HG03280 (cell line): ENCODE measurements at regions not wholly inside any gene's neighbourhood (a gene's known extent, or its start where the extent isn't known, plus 50 kb on each side); places are given as distances from the start of the nearest gene placed in this dataset.

ENCODE experiments used
- ATAC-seq: cut with Tn5 transposase; IDR thresholded peaks from one replicate; pipeline ENCODE4 v1.9.1; 2021; ENCODE audit warnings: mild to moderate bottlenecking, moderate library complexity; ENCODE audit not compliant: unreplicated experiment

GRCh38 chrY:19167319-19168201, 394.0 kb upstream of the HSFY2 start:
- ATAC-seq = no peak

- no peak for ATAC-seq
Observed at GRCh38 chrY:19148783-19149182, 375.2 kb upstream of the HSFY2 start.

GRCh38 chrY:19146296-19146695, 372.8 kb upstream of the HSFY2 start:
- no peak for ATAC-seq

GRCh38 chrY:19142093-19142492, 368.6 kb upstream of the HSFY2 start:
- ATAC-seq = no peak

GRCh38 chrY:19140285-19140920, 366.9 kb upstream of the HSFY2 start:
- ATAC-seq = no peak

GRCh38 chrY:19134426-19134825, 360.9 kb upstream of the HSFY2 start:
- ATAC-seq = no peak

GRCh38 chrY:19130569-19131358, 357.2 kb upstream of the HSFY2 start:
- no peak for ATAC-seq

GRCh38 chrY:19126889-19127288, 353.4 kb upstream of the HSFY2 start:
- no peak for ATAC-seq

- no peak for ATAC-seq
Observed at GRCh38 chrY:19124609-19125008, 351.1 kb upstream of the HSFY2 start.

GRCh38 chrY:19122450-19122849, 348.9 kb upstream of the HSFY2 start:
- ATAC-seq = no peak

GRCh38 chrY:19098349-19098748, 324.8 kb upstream of the HSFY2 start:
- no peak for ATAC-seq

- no peak for ATAC-seq
Observed at GRCh38 chrY:19095460-19095859, 321.9 kb upstream of the HSFY2 start.

- ATAC-seq = no peak
Observed at GRCh38 chrY:19083006-19083405, 309.5 kb upstream of the HSFY2 start.

GRCh38 chrY:19077698-19078113, 304.2 kb upstream of the HSFY2 start:
- ATAC-seq = no peak

GRCh38 chrY:19076846-19077697, 303.5 kb upstream of the HSFY2 start:
- no peak for ATAC-seq

- no peak for ATAC-seq
Observed at GRCh38 chrY:19075471-19076253, 302.1 kb upstream of the HSFY2 start.

- ATAC-seq = no peak
Observed at GRCh38 chrY:19067435-19067834, 293.9 kb upstream of the HSFY2 start.

- ATAC-seq = no peak
Observed at GRCh38 chrY:19066447-19067190, 293.1 kb upstream of the HSFY2 start.

- ATAC-seq = no peak
Observed at GRCh38 chrY:19065119-19065518, 291.6 kb upstream of the HSFY2 start.
